ENCODE measurements at regions not wholly inside any gene's neighbourhood (a gene's known extent, or its start where the extent isn't known, plus 50 kb on each side); places are given as distances from the start of the nearest gene placed in this dataset.
"Not testable (repeated sequence)": the region's sequence is repeated elsewhere in the genome, so short reads cannot be mapped to it uniquely, and the experiment has no call there.

DNA sequence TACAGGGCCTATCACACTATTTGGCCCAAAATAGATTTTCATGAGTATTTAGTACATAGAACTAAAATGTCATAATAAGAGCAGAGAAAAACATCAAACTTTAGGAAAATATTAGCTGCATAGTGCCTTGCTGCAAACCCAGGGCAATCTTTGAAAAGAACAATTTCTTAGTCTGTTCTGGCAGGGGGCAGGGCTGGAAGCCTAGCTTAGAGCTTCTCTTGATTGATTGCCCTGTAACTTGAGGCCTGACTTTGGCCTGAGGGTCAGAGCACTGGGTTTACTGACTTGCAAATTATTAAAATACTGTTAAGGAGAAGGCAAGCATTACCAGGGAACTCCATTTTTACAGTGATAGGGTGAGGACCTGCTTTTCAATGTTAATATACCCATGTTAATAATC is 115.8 kb upstream of the SPAG17 start:
- no peak for DNase-seq (ENCODE audit: low read depth, low spot score)

DNA sequence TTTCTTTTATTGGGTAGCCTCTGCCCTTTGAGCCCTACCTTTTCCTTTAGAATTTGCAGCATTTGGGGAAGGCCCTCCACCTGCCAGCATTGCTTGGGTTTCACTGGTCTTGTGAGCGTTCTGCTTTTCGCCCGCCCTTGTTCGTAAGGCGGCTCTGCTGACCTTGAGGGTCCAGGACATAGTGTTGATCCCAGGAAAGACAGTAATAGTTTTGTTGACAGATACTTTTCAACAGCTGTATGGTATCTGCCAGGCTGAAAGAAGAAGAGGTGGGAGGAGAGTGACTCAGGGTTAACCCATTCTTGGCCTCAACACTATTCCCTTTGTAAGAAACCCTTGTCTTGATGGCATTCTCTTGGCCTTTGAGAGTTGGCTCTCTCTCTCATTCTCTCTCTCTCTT is 113.4 kb upstream of the SPAG17 start:
- no peak for DNase-seq (ENCODE audit: low read depth, low spot score)

DNA sequence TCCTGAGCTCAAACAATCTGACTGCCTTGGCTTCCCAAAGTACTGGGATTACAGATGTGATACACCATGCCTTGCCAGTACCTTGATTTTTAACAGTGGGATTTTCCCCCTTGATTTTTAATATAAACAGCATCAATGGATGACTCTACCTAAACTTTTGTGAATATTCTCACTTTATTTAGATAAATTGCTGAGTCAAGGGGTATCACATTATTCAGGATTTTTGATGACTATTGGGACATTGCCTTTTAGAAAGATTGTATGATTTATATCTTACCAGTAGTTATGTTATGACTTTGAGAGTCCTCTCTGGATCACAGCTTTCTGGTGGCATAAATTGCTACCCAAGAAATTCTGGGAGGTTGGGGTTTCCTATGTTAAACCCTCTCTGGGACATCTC is 112.5 kb upstream of the SPAG17 start:
- no peak for DNase-seq (ENCODE audit: low read depth, low spot score)

DNA sequence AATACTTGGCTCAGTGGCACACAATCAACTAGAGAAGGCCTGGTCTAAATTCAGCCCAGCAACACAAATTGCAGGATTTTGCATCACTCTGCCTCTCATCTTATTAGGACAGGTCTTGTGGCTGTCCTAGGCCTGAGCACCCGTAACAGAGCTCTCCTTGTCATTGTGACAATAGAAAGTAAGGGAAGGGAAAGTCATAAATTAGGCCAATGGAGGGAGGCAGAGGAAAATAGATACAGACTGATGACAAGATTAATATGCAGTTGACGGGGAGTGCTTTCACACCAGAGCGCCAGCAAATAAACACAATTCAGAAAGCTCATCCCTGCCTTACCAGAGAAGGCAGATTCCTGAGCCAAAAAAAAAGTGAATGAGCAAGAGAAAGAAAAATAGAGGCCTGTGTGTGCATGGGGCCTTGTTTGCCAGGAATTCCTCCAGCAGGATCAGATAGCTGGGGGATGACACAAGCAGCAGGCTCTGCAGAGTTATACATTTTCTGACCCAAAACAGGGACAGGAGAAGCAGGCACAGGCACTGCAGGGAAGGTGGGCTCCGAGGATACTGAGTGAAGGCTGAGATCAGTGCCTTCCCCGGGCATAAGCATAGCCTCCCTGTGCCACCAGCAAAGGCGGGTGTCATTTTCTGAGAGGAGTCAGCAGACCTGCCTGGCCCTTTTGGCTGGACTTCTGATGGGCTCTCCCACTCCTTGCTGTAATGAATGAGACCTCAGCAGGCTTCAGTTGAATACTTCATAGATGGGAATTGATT is 110.0 kb upstream of the SPAG17 start:
- peak; percentile 30 for DNase-seq (ENCODE audit: low read depth, low spot score)

DNA sequence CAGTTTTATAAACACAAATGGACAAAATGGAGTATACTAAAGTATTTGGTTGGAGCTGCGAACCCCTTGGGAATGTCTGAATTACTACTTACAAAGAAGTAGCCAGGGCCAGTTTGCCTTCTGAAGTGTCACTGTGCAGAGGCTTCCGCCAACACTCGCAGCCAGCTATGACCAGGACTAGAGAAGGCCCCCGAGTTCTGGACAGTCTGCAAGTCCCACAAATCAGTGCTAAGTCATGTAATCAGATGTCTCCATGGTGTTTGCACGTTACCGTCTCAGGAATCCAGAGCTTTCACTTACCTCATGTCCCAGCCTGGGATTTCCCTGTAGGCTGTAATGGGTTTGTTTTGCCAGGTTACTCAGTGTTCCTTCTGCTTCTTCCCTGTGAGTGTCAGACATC is 106.6 kb upstream of the SPAG17 start:
- no peak for DNase-seq (ENCODE audit: low read depth, low spot score)

- DNase-seq (ENCODE audit: low read depth, low spot score): no peak
Observed at GRCh38 chr1:118290571-118290970, 105.5 kb upstream of the SPAG17 start.

GRCh38 chr1:118290046-118290445 is 105.0 kb upstream of the SPAG17 start:
- DNase-seq (ENCODE audit: low read depth, low spot score): no peak

- DNase-seq (ENCODE audit: low read depth, low spot score): not testable (repeated sequence)
Observed at GRCh38 chr1:118280656-118281055, 95.6 kb upstream of the SPAG17 start.

GRCh38 chr1:118275472-118276115 is 90.6 kb upstream of the SPAG17 start:
- DNase-seq (ENCODE audit: low read depth, low spot score): no peak

DNA sequence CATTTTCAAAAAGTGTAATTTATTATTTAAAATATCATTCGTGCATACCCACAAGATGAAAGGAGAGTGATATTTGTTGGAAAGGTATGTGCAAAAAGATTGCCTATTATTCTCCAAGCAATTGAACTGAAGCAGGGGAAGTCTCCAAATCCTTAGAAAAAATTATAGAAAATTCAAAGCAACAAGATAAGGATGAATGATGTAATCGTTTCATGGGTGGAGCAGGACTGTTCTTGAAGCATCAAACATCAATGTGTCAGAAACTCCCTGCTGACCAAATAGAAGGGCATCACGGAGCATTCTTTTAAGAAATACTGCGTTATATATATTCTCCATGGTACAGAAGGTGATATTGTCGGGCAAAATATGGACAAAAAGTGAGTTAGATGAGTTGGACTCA is 87.9 kb upstream of the SPAG17 start:
- DNase-seq (ENCODE audit: low read depth, low spot score): no peak

DNA sequence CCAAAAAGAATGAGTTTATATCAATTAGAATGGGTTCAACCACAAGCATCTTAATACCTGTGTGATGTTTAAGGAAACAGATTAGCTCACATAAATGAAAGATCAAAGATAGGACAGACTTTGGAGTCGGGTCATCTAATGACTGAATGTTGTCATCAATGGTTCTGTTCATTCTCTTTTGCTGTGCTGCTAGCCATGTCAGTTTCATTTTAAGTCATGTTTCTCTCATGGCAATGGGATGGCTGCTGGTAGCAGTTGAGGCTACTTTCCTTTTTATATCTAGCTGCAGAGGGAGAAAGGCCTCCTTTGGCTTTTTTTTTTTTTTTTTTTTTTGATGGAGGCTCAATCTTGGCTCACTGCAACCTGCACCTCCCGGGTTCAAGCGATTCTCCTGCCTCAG is 86.9 kb upstream of the SPAG17 start:
- DNase-seq (ENCODE audit: low read depth, low spot score): no peak

DNA sequence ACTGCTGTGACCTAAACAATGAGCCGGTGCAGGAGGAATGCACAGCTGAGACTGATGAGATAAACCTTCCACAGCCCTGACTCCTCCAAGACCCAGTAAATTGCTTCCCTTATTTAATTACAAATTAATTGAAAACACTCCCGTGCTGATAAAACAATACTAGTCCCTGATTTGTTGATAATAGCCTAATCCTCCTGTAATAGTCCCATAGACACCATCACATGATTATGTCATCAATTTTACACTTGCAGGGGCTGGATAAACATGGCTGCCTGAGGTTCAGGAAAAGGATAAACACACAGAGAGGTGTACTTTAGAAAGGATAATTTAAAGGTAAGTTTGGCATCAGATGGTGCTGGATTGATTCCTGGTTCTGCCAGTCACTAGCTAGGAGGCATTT is 84.6 kb upstream of the SPAG17 start:
- DNase-seq (ENCODE audit: low read depth, low spot score): no peak

DNA sequence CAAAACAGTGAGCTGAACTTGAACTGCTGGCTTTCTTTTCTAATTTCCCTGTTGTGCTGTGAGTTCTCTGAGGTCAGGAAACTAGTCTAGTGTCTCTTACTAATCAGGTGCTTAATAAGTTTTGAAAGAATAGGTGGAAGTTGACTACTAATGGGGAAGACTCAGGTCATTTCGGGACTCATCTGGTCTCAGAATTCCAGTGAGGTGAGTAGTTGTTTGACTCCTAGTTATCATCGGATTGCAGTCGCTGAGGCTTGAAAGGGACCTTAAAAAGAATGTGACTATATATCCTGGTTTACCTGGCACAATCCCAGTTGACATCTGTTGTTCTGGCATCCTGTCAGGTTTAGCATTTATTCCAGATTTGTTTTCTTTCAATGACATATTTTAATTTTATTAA is 81.4 kb upstream of the SPAG17 start:
- DNase-seq (ENCODE audit: low read depth, low spot score): no peak

- DNase-seq (ENCODE audit: low read depth, low spot score): no peak
Observed at GRCh38 chr1:118264343-118264742, 79.3 kb upstream of the SPAG17 start.

DNA sequence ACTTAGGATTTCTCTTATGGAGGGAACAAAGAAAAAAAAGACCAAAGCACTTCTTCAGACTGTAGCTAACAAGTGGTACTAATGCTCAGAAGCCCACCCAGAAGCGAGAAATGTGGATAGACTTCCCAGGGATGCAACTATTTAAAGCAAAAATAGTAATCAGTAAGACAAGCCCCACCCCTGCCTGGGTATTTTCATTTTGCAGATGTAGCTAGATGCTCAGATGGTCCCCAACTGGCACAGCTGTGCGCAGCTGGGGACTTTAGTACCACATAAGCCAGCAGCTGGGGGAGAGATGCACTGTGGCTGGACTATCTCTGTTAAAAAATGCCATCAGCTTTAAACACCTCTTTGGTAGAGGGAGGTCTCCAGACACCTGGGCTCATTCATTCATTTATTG is 77.8 kb upstream of the SPAG17 start:
- DNase-seq (ENCODE audit: low read depth, low spot score): no peak

- DNase-seq (ENCODE audit: low read depth, low spot score): no peak
Observed at GRCh38 chr1:118258975-118259374, 73.9 kb upstream of the SPAG17 start.

DNA sequence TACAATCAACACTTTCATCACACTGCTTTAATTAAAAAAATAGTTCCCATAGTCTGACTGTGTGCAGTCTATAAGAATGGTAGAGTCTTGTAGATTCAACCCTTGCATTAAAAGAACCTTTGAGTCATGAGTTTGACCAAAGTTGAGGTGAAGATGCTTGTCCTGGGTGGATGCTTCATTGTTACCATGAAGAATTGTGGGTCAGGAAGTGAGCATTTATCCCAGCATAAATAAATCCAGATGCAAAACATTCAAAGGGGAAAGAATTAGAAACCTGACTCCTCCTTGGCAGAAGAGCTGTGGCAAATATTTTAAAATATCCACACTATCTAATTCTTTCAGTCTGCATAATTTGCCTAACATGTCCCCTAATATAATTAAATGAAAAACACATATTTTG is 72.9 kb upstream of the SPAG17 start:
- no peak for DNase-seq (ENCODE audit: low read depth, low spot score)

- no peak for DNase-seq (ENCODE audit: low read depth, low spot score)
Observed at GRCh38 chr1:118254491-118255425, 69.7 kb upstream of the SPAG17 start.

- no peak for DNase-seq (ENCODE audit: low read depth, low spot score)
Observed at GRCh38 chr1:118254001-118254400, 69.0 kb upstream of the SPAG17 start.

- no peak for DNase-seq (ENCODE audit: low read depth, low spot score)
Observed at GRCh38 chr1:118253053-118253915, 68.3 kb upstream of the SPAG17 start.

GRCh38 chr1:118252624-118253023 is 67.6 kb upstream of the SPAG17 start:
- DNase-seq (ENCODE audit: low read depth, low spot score): no peak

Data from astrocyte of the hippocampus (primary cell).